Activated B cell treated with CpG ODN at 0.5 μM for 24 hours (primary cell): ENCODE measurements at regions not wholly inside any gene's neighbourhood (a gene's known extent, or its start where the extent isn't known, plus 50 kb on each side); places are given as distances from the start of the nearest gene placed in this dataset.

Experiments
- ATAC-seq: fragments of 200-7000 bp; cut with Tn5 transposase; one replicate; pipeline ENCODE4 v1.10.0; 2021; ENCODE audit warnings: low read depth, mild to moderate bottlenecking, moderate library complexity
- CTCF ChIA-PET: fragments of 350-600 bp; sonication (Branson Sonifier 250); formaldehyde crosslinking; loops from one replicate; lab custom pipeline; 2021; ENCODE audit warnings: antibody characterized with exemption; lab: Charles Lee
- POLR2A ChIA-PET: fragments of 350-600 bp; sonication (Branson Sonifier 250); formaldehyde crosslinking; loops from one replicate; lab custom pipeline; 2021; ENCODE audit warnings: antibody characterized with exemption; lab: Charles Lee
- DNase-seq: peaks from one replicate; pipeline ENCODE4 v3.0.0; 2022
- H3K27ac Mint-ChIP-seq: one replicate; pipeline ENCODE4 v1.8.0; 2020; ENCODE audit warnings: mixed read lengths
- H3K27me3 Mint-ChIP-seq: one replicate; pipeline ENCODE4 v1.8.0; 2021; ENCODE audit warnings: mixed read lengths
- H3K36me3 Mint-ChIP-seq: one replicate; pipeline ENCODE4 v1.8.0; 2021; ENCODE audit warnings: low read depth, mixed read lengths
- H3K4me1 Mint-ChIP-seq: one replicate; pipeline ENCODE4 v1.8.0; 2021; ENCODE audit warnings: mixed read lengths
- H3K4me3 Mint-ChIP-seq: one replicate; pipeline ENCODE4 v1.8.0; 2020; ENCODE audit warnings: mild to moderate bottlenecking, mixed read lengths
- H3K9me3 Mint-ChIP-seq: one replicate; pipeline ENCODE4 v1.8.0; 2020; ENCODE audit warnings: mixed read lengths
- CTCF ChIP-seq: fragments of 200-600 bp; IDR thresholded peaks from one replicate; pipeline ENCODE4 v1.8.0; 2022; ENCODE audit warnings: antibody characterized with exemption, mild to moderate bottlenecking
- intact Hi-C: fragments of 100-400 bp; cut with micrococcal nuclease; formaldehyde crosslinking; loops from one replicate; pipeline ENCODE4 v1.15.1; 2024

GRCh38 chr2:125107446-125107845 is 1082.4 kb downstream of the CNTNAP5 start:
- DNase-seq = no peak
- Mint-ChIP-seq H3K4me1 (no peaks in the 10 kb centered on the region), H3K27ac (no peak overlapping the region), H3K4me3 (no peak overlapping the region), H3K27me3 (no peaks in the 10 kb centered on the region), H3K36me3 (no peaks in the 10 kb centered on the region), H3K9me3 (peaks cover 7% of the 10 kb centered on the region)
- intact Hi-C loops = no loop called here
- ATAC-seq = no peak
- CTCF ChIA-PET = no interaction called here
- TF ChIP-seq CTCF = no peak
- POLR2A ChIA-PET = no interaction called here

DNA sequence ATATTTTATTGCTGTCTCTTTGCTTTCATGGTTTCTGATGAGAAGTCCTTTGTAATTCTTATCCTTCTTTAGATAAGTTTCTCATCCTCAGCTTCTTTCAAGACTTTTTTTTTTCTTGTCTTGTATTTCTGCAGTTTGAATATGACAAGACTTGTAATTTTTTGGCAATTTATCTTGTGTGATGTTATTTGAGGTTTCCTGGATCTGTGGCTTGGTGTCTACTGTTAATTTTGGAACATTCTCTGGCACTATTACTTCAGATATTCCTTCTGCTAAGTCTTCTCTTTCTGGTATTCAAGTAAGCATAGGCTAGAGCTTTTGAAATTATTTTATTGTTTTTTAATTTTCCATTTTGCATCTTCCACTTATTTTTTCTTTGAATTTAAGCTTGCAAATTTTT is 1083.2 kb downstream of the CNTNAP5 start:
- intact Hi-C loops = no loop called here
- Mint-ChIP-seq H3K27ac (no peak overlapping the region), H3K4me1 (no peaks in the 10 kb centered on the region), H3K27me3 (no peaks in the 10 kb centered on the region), H3K36me3 (no peaks in the 10 kb centered on the region), H3K9me3 (peaks cover 7% of the 10 kb centered on the region), H3K4me3 (no peak overlapping the region)
- DNase-seq = no peak
- CTCF ChIA-PET = no interaction called here
- ATAC-seq = no peak
- POLR2A ChIA-PET = no interaction called here
- TF ChIP-seq CTCF = no peak

DNA sequence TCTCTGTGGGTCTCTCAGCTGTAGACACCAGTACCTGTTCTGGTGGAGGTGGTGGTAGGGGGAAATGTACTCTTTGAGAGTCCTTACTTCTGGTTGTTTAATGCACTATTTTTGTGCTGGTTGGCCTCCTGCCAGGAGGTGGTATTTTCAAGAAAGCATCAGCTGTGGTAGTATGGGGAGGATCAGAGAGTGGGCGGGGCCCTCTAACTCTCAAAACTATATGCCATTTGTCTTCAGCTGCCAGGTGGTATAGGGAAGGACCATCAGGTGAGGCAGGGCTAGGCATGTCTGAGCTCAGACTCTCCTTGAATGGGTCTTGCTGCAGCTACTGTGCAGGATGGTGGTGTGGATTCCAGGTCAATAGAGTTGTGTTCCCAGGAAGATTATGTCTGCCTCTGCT is 1100.8 kb downstream of the CNTNAP5 start:
- no peaks in the 10 kb centered on the region for H3K36me3 Mint-ChIP-seq
- CTCF ChIA-PET = no interaction called here
- DNase-seq (no peak), ATAC-seq (no peak)
- H3K9me3 Mint-ChIP-seq = peaks cover 12% of the 10 kb centered on the region
- no peak for TF ChIP-seq CTCF
- H3K27ac Mint-ChIP-seq = no peak overlapping the region
- no peaks in the 10 kb centered on the region for H3K4me1 Mint-ChIP-seq
- H3K27me3 Mint-ChIP-seq = no peaks in the 10 kb centered on the region
- H3K4me3 Mint-ChIP-seq = no peak overlapping the region
- intact Hi-C loops = no loop called here
- POLR2A ChIA-PET = no interaction called here

DNA sequence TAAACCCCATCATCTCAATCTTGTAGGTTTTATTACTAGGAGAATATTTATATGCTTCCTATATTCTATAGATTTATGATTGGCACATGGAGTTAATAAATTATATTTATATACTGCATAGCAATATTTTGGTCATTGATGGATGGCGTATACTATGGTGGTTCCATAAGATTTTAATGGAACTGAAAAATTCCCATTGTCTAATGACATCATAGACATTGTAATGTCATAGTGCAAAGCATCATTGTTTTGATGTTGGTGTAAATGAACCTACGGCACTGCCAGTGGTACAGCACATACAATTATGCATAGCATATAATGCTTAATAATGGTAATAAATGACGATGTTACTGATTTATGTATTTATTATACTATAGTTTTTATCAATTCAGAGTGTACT is 1135.9 kb downstream of the CNTNAP5 start:
- H3K4me1 Mint-ChIP-seq = no peaks in the 10 kb centered on the region
- DNase-seq (no peak), ATAC-seq (no peak)
- ChIA-PET POLR2A (no interaction called here), CTCF (no interaction called here)
- H3K36me3 Mint-ChIP-seq = no peaks in the 10 kb centered on the region
- no peak for TF ChIP-seq CTCF
- intact Hi-C loops = no loop called here
- H3K27ac Mint-ChIP-seq = no peak overlapping the region
- H3K4me3 Mint-ChIP-seq = no peak overlapping the region
- H3K27me3 Mint-ChIP-seq = no peaks in the 10 kb centered on the region
- peaks cover 4% of the 10 kb centered on the region for H3K9me3 Mint-ChIP-seq

GRCh38 chr2:125167152-125167551 is 1142.1 kb downstream of the CNTNAP5 start:
- ATAC-seq (no peak), DNase-seq (no peak)
- Mint-ChIP-seq H3K4me1 (no peaks in the 10 kb centered on the region), H3K36me3 (no peaks in the 10 kb centered on the region), H3K27me3 (no peaks in the 10 kb centered on the region), H3K4me3 (no peak overlapping the region), H3K9me3 (peaks cover 2% of the 10 kb centered on the region), H3K27ac (no peak overlapping the region)
- ChIA-PET POLR2A (no interaction called here), CTCF (no interaction called here)
- no peak for TF ChIP-seq CTCF
- intact Hi-C loops = no loop called here
